GM12875 (cell line): ENCODE measurements at regions not wholly inside any gene's neighbourhood (a gene's known extent, or its start where the extent isn't known, plus 50 kb on each side); places are given as distances from the start of the nearest gene placed in this dataset.

Source experiments
- H3K4me3 ChIP-seq: one replicate; pipeline ENCODE4 v1.5.1; 2011; ENCODE audit warnings: low read depth, low read length, control low read depth
- TF ChIP-seq, protein P1 (sequence below): IDR thresholded peaks from 2 replicates; pipeline ENCODE4 v1.5.1; 2011; ENCODE audit warnings: low read depth, mild to moderate bottlenecking, control low read depth, inconsistent platforms, low read length, moderate library complexity, borderline replicate concordance; ENCODE audit not compliant: insufficient read depth

DNA sequence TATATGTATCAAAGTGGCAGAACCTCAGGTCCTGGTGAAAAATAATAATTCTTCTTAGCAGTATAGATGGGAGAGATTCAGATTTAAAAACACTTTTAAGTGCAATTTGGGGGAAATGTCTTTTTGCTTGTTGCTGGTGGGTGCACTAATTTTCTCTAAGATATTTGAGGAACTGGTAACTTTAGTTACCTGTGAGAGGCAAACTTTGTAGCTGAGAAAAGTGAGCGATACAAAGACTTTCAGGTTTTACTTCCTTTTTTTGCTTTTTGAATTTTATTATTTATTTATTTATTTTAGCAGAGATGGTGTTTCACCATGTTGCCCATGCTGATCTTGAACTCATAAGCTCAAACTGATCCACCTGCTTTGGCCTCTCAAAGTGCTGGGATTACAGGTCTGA is 303.1 kb upstream of the PTGER4 start:
- TF ChIP-seq, protein P1, sequence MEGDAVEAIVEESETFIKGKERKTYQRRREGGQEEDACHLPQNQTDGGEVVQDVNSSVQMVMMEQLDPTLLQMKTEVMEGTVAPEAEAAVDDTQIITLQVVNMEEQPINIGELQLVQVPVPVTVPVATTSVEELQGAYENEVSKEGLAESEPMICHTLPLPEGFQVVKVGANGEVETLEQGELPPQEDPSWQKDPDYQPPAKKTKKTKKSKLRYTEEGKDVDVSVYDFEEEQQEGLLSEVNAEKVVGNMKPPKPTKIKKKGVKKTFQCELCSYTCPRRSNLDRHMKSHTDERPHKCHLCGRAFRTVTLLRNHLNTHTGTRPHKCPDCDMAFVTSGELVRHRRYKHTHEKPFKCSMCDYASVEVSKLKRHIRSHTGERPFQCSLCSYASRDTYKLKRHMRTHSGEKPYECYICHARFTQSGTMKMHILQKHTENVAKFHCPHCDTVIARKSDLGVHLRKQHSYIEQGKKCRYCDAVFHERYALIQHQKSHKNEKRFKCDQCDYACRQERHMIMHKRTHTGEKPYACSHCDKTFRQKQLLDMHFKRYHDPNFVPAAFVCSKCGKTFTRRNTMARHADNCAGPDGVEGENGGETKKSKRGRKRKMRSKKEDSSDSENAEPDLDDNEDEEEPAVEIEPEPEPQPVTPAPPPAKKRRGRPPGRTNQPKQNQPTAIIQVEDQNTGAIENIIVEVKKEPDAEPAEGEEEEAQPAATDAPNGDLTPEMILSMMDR, result no peak
- H3K4me3 ChIP-seq, result no peak overlapping the region

DNA sequence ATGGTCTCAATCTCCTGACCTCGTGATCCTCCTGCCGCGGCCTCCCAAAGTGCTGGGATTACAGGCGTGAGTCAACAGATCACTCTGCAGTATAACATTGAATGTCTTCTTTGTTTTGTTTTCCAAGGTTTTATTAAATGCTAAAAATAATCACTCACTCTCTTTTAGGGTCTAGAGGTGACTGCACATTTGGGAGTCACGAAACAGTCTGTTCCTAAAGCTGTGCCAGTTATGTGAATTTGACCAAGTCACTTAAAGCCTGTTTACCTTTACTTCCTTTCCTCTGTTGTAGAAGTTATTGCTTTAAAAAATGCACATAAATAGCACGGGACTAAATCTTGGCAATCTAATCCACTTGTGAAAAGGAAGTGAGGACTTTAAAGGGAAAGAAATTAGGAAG is 304.9 kb upstream of the PTGER4 start:
- TF ChIP-seq, protein P1, result no peak
- no peak overlapping the region for H3K4me3 ChIP-seq

DNA sequence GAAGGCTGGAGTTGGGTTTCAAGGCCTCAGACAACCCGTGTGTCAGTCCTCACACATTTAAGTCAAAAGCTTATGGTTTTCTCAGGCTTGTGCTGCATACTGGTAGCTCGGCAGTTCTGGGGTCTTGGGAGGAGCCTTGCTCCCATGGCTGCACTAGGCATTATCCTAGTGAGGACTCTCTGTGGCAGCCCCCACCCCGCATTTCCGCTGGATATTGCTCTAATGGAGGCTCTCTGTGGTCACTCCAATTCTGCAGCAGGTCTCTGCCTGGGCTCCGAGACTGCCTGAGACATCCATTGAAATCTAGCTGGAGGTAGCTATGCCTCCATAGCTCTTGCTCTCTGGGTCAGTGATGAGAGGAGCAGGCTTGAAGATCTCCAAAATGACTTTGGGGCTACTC is 311.5 kb upstream of the PTGER4 start:
- TF ChIP-seq, protein P1, result no peak
- H3K4me3 ChIP-seq, result no peak overlapping the region

DNA sequence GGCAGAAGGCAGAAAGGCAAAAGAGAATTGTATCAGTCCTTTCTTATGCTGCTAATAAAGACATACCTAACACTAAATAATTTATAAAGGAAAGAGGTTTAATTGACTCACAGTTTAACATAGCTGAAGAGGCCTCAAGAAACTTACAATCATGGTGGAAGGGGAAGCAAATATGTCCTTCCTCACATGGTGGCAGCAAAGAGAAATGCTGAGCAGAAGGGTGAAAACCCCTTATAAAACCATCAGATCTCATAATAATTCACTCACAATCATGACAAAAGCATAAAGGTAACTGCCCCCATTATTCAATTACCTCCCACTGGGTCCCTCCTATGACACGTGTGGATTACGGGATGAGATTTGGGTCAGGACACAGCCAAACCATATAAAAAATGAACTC is 312.5 kb upstream of the PTGER4 start:
- TF ChIP-seq, protein P1, result no peak
- H3K4me3 ChIP-seq, result no peak overlapping the region

DNA sequence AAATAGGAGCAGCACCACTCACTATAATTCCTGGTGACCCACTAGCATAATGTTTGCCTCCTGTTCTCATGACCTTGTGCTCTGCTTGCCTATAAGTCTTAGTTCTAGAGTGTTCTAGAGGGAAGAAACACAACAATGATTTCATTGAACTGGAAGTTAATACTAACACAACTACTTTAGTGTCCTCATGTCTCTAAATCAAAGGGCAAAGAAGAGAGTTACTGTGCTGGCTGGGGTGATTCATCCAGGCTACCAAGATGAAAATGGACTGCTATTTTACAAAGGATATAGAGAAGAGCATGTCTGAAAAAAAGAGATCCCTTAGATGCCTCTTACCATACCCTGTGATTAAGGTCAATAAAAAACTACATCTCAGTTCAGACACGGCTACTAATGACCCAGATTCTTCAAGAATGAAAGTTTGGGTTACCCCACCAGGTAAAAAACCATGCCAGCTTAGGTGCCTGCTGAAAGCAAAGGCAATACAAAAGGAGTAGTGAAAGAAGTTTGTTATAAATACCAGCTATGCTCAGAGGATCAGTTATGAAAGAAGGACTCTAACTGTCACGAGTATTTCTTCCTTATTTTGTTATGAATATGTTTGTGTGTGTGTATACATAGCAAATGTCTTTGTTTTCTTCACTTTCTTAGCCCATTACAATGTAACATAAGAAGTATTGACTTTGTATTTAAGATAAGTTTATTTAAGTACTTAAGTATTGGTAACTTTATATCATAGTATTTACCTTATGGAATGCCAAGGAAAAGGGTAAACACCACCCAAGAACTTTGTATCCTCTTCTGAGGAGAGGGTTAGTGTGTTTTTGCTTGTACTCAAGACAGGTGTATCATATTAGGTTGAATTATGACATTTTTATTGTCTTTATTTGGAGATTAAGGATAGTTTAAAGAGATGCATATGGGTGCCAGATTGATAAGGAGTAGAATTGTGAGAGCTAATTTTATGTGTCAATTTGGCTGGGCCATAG is 314.1 kb upstream of the PTGER4 start:
- no peak overlapping the region for H3K4me3 ChIP-seq
- TF ChIP-seq, protein P1, result no peak

DNA sequence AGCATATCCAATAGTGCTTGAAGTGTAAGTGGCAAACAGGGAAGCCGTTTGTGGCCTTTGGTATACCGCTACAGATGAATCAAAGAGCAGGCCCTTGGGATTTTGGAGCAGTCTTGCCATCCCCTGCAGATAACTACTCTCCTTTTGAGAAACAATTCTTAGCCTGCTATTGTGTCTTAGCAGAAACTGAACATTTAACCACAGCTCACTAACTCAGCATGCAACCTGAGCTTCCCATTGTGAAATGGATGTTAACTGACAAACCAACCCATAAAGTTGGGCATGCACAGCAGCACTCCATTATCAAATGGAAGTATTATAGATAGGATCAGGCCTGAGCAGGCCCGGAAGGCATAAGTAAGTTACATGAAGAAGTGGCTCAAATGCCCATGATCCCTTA is 315.3 kb upstream of the PTGER4 start:
- TF ChIP-seq, protein P1, result no peak
- H3K4me3 ChIP-seq, result no peak overlapping the region

DNA sequence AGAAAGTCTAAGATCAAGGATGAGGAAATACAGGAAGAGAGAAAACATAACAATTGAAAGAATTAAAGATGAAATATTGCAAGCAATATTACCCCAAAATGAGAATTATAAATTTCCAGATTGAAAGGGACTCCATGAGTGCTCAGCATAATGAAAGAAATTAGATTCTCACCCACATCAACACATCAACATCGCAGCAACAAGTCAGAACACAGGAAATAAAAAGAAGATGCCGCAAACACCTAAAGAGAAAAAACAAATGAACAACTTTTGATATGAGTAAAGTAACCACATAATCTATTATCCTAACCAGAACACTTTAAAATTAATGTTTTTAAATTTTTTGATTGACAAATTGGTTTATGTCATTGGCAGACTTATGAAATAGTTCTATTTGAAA is 318.3 kb upstream of the PTGER4 start:
- TF ChIP-seq, protein P1, result no peak
- H3K4me3 ChIP-seq, result no peak overlapping the region
